RWPE2 (cell line): ENCODE measurements at regions not wholly inside any gene's neighbourhood (a gene's known extent, or its start where the extent isn't known, plus 50 kb on each side); places are given as distances from the start of the nearest gene placed in this dataset.

Experiments
- ATAC-seq: fragments of 200-7000 bp; cut with Tn5 transposase; 3 replicates; pipeline ENCODE4 v1.9.1; 2021; ENCODE audit warnings: low read depth
- DNase-seq: peaks from one replicate; pipeline ENCODE4 v3.0.0-alpha.2; 2020; ENCODE audit warnings: low spot score
- H3K27ac ChIP-seq: fragments of 450-650 bp; 2 replicates; pipeline ENCODE4 v1.5.1; 2017; ENCODE audit warnings: mild to moderate bottlenecking; ENCODE audit not compliant: poor library complexity, severe bottlenecking
- H3K27me3 ChIP-seq: fragments of 250-450 bp; sonication (Bioruptor Pico); 2 replicates; pipeline ENCODE4 v1.5.1; 2021; ENCODE audit warnings: mild to moderate bottlenecking, moderate library complexity; ENCODE audit not compliant: insufficient read depth, poor library complexity, severe bottlenecking
- H3K36me3 ChIP-seq: fragments of 250-450 bp; sonication (Bioruptor Pico); 2 replicates; pipeline ENCODE4 v1.5.1; 2020; ENCODE audit warnings: low read depth, mild to moderate bottlenecking, moderate library complexity
- H3K4me1 ChIP-seq: fragments of 250-450 bp; sonication (Bioruptor Pico); 2 replicates; pipeline ENCODE4 v1.5.1; 2021; ENCODE audit warnings: mild to moderate bottlenecking, moderate library complexity; ENCODE audit not compliant: insufficient read depth, poor library complexity, severe bottlenecking
- H3K4me3 ChIP-seq: fragments of 250-450 bp; sonication (Bioruptor Pico); 2 replicates; pipeline ENCODE4 v1.5.1; 2021; ENCODE audit warnings: mild to moderate bottlenecking, moderate library complexity; ENCODE audit not compliant: severe bottlenecking
- H3K9me3 ChIP-seq: fragments of 250-450 bp; sonication (Bioruptor Pico); 2 replicates; pipeline ENCODE4 v1.5.1; 2021; ENCODE audit warnings: mild to moderate bottlenecking, moderate library complexity; ENCODE audit not compliant: severe bottlenecking
- CTCF ChIP-seq: fragments of 450-650 bp; IDR thresholded peaks from one replicate; pipeline ENCODE4 v1.5.1; 2017; ENCODE audit warnings: mild to moderate bottlenecking, moderate library complexity; ENCODE audit not compliant: poor library complexity, severe bottlenecking

GRCh38 chr6:168372889-168373288 lies 53.3 kb upstream of the DACT2 start:
- no peak for TF ChIP-seq CTCF
- ATAC-seq (no peak), DNase-seq (no peak)
- Histone ChIP-seq H3K36me3 (no peaks in the 10 kb centered on the region), H3K27me3 (no peaks in the 10 kb centered on the region), H3K4me3 (no peak overlapping the region), H3K4me1 (no peaks in the 10 kb centered on the region), H3K9me3 (no peaks in the 10 kb centered on the region), H3K27ac (no peak overlapping the region)

- H3K36me3 ChIP-seq: no peaks in the 10 kb centered on the region
- H3K9me3 ChIP-seq: no peaks in the 10 kb centered on the region
- ATAC-seq: no peak
- no peak for TF ChIP-seq CTCF
- no peaks in the 10 kb centered on the region for H3K27me3 ChIP-seq
- no peak for DNase-seq
- no peaks in the 10 kb centered on the region for H3K4me1 ChIP-seq
- H3K4me3 ChIP-seq: no peak overlapping the region
- H3K27ac ChIP-seq: no peak overlapping the region
Measured at GRCh38 chr6:168373389-168373788, 53.8 kb upstream of the DACT2 start.

DNA sequence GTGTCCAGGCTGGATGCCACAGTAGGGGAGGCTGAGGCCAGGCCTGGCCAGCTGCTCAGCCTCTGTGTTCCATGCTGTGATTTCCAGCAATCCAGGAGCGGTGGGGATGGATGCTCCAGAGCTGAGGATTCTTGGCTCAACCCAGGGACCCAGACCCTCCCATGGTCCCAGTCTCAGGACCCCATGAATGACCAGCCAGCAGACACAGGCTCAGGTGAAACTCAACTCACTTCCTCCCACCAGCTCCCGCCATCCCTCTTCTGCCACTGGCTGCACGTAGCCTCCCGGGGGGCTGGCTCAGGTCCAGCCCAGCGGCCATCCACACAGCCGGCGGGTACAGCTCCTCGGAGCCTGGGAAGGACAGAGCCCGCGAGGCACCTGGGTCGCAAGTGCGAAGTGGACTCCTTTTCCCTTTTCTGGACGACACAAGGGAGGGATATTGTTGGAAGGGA lies 54.5 kb upstream of the DACT2 start:
- no peaks in the 10 kb centered on the region for H3K9me3 ChIP-seq
- H3K4me3 ChIP-seq: no peak overlapping the region
- ATAC-seq (no peak), DNase-seq (no peak)
- H3K36me3 ChIP-seq: no peaks in the 10 kb centered on the region
- no peaks in the 10 kb centered on the region for H3K27me3 ChIP-seq
- H3K4me1 ChIP-seq: no peaks in the 10 kb centered on the region
- TF ChIP-seq CTCF: no peak
- H3K27ac ChIP-seq: no peak overlapping the region

- H3K4me3 ChIP-seq: no peak overlapping the region
- H3K27ac ChIP-seq: no peak overlapping the region
- no peaks in the 10 kb centered on the region for H3K27me3 ChIP-seq
- H3K9me3 ChIP-seq: no peaks in the 10 kb centered on the region
- no peaks in the 10 kb centered on the region for H3K36me3 ChIP-seq
- TF ChIP-seq CTCF: no peak
- DNase-seq (no peak), ATAC-seq (no peak)
- H3K4me1 ChIP-seq: no peaks in the 10 kb centered on the region
Measured at GRCh38 chr6:168374541-168375071, 55.0 kb upstream of the DACT2 start.

GRCh38 chr6:168376120-168376519 lies 56.5 kb upstream of the DACT2 start:
- Histone ChIP-seq H3K9me3 (peaks cover 2% of the 10 kb centered on the region), H3K36me3 (no peaks in the 10 kb centered on the region), H3K4me3 (no peak overlapping the region), H3K4me1 (no peaks in the 10 kb centered on the region), H3K27ac (no peak overlapping the region), H3K27me3 (no peaks in the 10 kb centered on the region)
- DNase-seq (no peak), ATAC-seq (no peak)
- TF ChIP-seq CTCF: no peak
